IPS-20b (cell line): ENCODE measurements at regions not wholly inside any gene's neighbourhood (a gene's known extent, or its start where the extent isn't known, plus 50 kb on each side); places are given as distances from the start of the nearest gene placed in this dataset.

Experiments
- H3K27ac ChIP-seq: one replicate; pipeline ENCODE4 v1.5.1; 2013; ENCODE audit warnings: low read length
- H3K27me3 ChIP-seq: 2 replicates; pipeline ENCODE4 v1.6.1; 2013; ENCODE audit warnings: mild to moderate bottlenecking, low read length, inconsistent platforms; ENCODE audit not compliant: insufficient read depth
- H3K36me3 ChIP-seq: 2 replicates; pipeline ENCODE4 v1.6.1; 2013; ENCODE audit warnings: low read depth, mild to moderate bottlenecking, inconsistent platforms, low read length, moderate library complexity; ENCODE audit not compliant: insufficient read depth
- H3K4me1 ChIP-seq: 2 replicates; pipeline ENCODE4 v1.6.1; 2013; ENCODE audit warnings: mild to moderate bottlenecking, control low read depth, inconsistent platforms, low read length, moderate library complexity; ENCODE audit not compliant: insufficient read depth
- H3K4me3 ChIP-seq: 2 replicates; pipeline ENCODE4 v1.5.1; 2013; ENCODE audit warnings: mild to moderate bottlenecking, low read length, inconsistent platforms
- H3K9ac ChIP-seq: 2 replicates; pipeline ENCODE4 v1.6.1; 2013; ENCODE audit warnings: low read depth, mild to moderate bottlenecking, inconsistent platforms, low read length, moderate library complexity
- H3K9me3 ChIP-seq: 2 replicates; pipeline ENCODE4 v1.6.1; 2013; ENCODE audit warnings: mild to moderate bottlenecking, low read depth, low read length, inconsistent platforms; ENCODE audit not compliant: insufficient read depth

GRCh38 chr5:173455599-173455957 lies 127.4 kb upstream of the STC2 start:
- no peak overlapping the region for H3K9ac ChIP-seq
- no peaks in the 10 kb centered on the region for H3K27me3 ChIP-seq
- H3K27ac ChIP-seq = no peak overlapping the region
- H3K9me3 ChIP-seq = no peaks in the 10 kb centered on the region; the same call in 1 of the 2 replicates
- no peaks in the 10 kb centered on the region for H3K36me3 ChIP-seq
- no peaks in the 10 kb centered on the region for H3K4me1 ChIP-seq
- H3K4me3 ChIP-seq = no peak overlapping the region

DNA sequence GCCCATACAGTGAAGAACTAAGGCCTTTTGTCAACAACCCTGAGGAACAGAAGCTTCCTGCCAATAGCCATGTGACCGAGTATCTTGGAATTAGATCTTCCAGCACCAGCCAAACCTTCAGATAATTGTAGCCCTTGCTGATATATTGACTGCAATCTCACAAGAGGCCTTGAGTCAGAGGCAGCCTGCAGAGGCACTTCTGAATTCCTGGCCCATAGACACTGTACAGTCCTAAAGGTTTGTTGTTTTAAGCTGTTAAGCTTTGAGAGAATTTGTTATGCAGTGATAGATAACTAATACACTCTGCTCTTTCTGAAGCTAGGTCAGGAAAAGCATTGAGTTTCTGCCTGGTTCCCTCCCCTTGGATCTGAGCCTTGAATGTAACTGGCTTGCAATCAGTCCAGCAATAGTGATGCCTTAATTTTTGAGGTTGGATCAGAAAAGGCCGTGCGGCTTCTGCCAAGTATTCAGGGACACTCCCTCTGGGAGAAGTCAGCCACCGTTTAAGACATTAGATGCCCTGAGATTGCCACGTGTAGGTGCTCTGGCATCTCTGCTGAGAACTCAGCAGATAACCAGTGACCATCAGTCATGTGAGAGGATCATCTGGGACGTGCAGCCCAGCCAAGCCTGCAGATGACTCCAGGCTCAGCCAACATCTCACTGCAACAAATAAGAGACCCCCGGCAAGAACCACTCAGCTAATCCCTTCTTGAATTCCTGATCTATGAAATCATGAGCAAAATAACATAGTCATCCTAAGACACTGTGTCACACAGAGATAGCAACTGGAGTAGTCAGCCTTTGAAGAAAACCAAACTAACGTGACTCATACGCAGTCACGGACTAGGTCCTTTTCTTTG lies 126.8 kb upstream of the STC2 start:
- Histone ChIP-seq H3K27me3 (no peaks in the 10 kb centered on the region), H3K9ac (no peak overlapping the region), H3K9me3 (no peaks in the 10 kb centered on the region; the same call in 1 of the 2 replicates), H3K27ac (no peak overlapping the region), H3K4me1 (no peaks in the 10 kb centered on the region), H3K36me3 (no peaks in the 10 kb centered on the region), H3K4me3 (no peak overlapping the region)

- Histone ChIP-seq H3K9me3 (no peaks in the 10 kb centered on the region; the same call in 1 of the 2 replicates), H3K4me3 (no peak overlapping the region), H3K9ac (no peak overlapping the region), H3K36me3 (no peaks in the 10 kb centered on the region), H3K4me1 (no peaks in the 10 kb centered on the region), H3K27ac (no peak overlapping the region), H3K27me3 (no peaks in the 10 kb centered on the region)
These were observed 126.1 kb upstream of the STC2 start for GRCh38 chr5:173454361-173454735.

DNA sequence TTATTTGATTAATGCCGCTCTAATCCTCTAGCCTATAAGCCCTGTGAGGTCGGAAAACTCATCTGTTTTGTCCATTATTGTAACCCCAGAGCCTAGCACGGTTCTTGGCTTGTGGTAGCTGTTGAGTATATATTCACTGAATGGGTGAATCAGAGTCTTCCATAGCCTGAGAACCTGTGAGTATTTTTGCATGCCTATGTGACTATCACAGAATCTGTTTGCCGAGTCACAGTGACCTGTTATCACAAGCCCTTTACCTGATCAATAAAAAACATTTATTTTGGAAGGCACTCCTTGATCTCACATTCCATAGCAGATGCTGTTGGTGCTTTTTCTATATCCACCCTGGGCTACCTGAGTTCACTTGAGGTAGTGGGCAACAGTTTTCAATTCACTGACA lies 125.0 kb upstream of the STC2 start:
- Histone ChIP-seq H3K27ac (no peak overlapping the region), H3K36me3 (no peaks in the 10 kb centered on the region), H3K9ac (no peak overlapping the region), H3K9me3 (no peaks in the 10 kb centered on the region; the same call in 1 of the 2 replicates), H3K4me1 (no peaks in the 10 kb centered on the region), H3K27me3 (no peaks in the 10 kb centered on the region), H3K4me3 (no peak overlapping the region)

GRCh38 chr5:173452119-173452905 lies 124.1 kb upstream of the STC2 start:
- no peak overlapping the region for H3K9ac ChIP-seq
- no peaks in the 10 kb centered on the region for H3K27me3 ChIP-seq
- H3K4me3 ChIP-seq = no peak overlapping the region
- H3K9me3 ChIP-seq = no peaks in the 10 kb centered on the region; the same call in 1 of the 2 replicates
- no peaks in the 10 kb centered on the region for H3K36me3 ChIP-seq
- H3K27ac ChIP-seq = no peak overlapping the region
- H3K4me1 ChIP-seq = no peaks in the 10 kb centered on the region

DNA sequence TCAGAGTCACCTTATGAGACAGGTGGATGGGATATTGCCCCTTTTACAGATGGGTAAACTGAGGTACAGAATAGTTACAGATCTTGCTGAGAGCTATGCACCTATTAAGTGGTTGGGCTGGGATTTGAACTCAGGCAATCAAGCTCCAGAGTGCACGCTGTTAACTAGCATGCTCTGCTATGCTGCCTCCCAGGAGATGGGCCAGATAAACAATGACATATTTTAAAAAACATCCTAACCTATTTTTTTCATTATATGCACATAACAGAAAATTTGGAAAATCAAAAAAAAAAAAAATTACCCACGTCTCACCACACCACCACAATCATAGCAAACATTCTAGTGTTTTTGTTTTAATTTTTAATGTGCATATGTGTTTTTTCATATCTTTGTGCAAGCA lies 123.4 kb upstream of the STC2 start:
- no peak overlapping the region for H3K27ac ChIP-seq
- H3K27me3 ChIP-seq = no peaks in the 10 kb centered on the region
- H3K4me3 ChIP-seq = no peak overlapping the region
- H3K36me3 ChIP-seq = no peaks in the 10 kb centered on the region
- no peak overlapping the region for H3K9ac ChIP-seq
- no peaks in the 10 kb centered on the region for H3K4me1 ChIP-seq
- H3K9me3 ChIP-seq = no peaks in the 10 kb centered on the region; the same call in 1 of the 2 replicates

- no peak overlapping the region for H3K27ac ChIP-seq
- H3K9ac ChIP-seq = no peak overlapping the region
- H3K36me3 ChIP-seq = no peaks in the 10 kb centered on the region
- H3K9me3 ChIP-seq = no peaks in the 10 kb centered on the region; the same call in 1 of the 2 replicates
- H3K4me1 ChIP-seq = no peaks in the 10 kb centered on the region
- H3K4me3 ChIP-seq = no peak overlapping the region
- H3K27me3 ChIP-seq = no peaks in the 10 kb centered on the region
These were observed 122.8 kb upstream of the STC2 start for GRCh38 chr5:173451031-173451430.

- H3K9ac ChIP-seq = no peak overlapping the region
- no peaks in the 10 kb centered on the region for H3K4me1 ChIP-seq
- H3K27me3 ChIP-seq = no peaks in the 10 kb centered on the region
- H3K4me3 ChIP-seq = no peak overlapping the region
- no peaks in the 10 kb centered on the region; the same call in 1 of the 2 replicates for H3K9me3 ChIP-seq
- no peaks in the 10 kb centered on the region for H3K36me3 ChIP-seq
- H3K27ac ChIP-seq = no peak overlapping the region
These were observed 122.0 kb upstream of the STC2 start for GRCh38 chr5:173450188-173450587.

- no peaks in the 10 kb centered on the region; the same call in 1 of the 2 replicates for H3K9me3 ChIP-seq
- H3K9ac ChIP-seq = no peak overlapping the region
- H3K27ac ChIP-seq = no peak overlapping the region
- no peak overlapping the region for H3K4me3 ChIP-seq
- no peaks in the 10 kb centered on the region for H3K36me3 ChIP-seq
- no peaks in the 10 kb centered on the region for H3K4me1 ChIP-seq
- no peaks in the 10 kb centered on the region for H3K27me3 ChIP-seq
These were observed 120.6 kb upstream of the STC2 start for GRCh38 chr5:173448856-173449255.

- Histone ChIP-seq H3K4me3 (no peak overlapping the region), H3K4me1 (no peaks in the 10 kb centered on the region), H3K9ac (no peak overlapping the region), H3K27me3 (no peaks in the 10 kb centered on the region), H3K27ac (no peak overlapping the region), H3K36me3 (no peaks in the 10 kb centered on the region), H3K9me3 (no peaks in the 10 kb centered on the region)
These were observed 115.8 kb upstream of the STC2 start for GRCh38 chr5:173443971-173444370.

DNA sequence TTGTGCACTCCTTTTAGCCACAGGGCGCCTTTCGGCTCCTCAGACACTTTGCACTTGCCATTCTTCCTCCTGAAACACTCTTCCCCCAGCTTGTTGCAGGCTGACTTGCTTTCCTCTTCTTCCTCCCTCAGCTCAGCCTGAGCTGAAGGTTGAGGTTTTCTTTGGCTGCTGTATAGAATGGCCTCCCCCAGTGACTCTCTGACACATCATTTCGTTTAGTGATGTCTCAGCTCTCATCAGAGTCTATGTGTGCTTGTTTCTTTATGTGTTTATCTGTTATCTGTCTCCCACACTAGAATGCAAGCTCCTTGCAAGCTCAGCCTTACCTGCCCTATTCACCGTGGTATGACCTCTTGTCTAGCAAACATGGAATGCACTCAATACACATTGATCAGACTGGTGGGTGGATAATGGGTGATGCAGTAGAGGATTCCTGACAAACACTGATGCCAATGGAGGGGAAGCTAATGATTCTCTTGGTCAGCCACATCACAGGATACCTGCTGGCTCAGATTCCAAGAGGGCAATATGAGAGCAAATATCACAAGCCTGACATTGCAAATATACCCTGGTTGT lies 112.9 kb upstream of the STC2 start:
- H3K27me3 ChIP-seq = no peaks in the 10 kb centered on the region

More for the DNA sequence above, 112.9 kb upstream of the STC2 start:
- Histone ChIP-seq H3K4me1 (no peaks in the 10 kb centered on the region), H3K36me3 (no peaks in the 10 kb centered on the region), H3K9me3 (no peaks in the 10 kb centered on the region), H3K9ac (no peak overlapping the region), H3K27ac (no peak overlapping the region), H3K4me3 (no peak overlapping the region)
